HL-60 (cell line): ENCODE measurements at regions not wholly inside any gene's neighbourhood (a gene's known extent, or its start where the extent isn't known, plus 50 kb on each side); places are given as distances from the start of the nearest gene placed in this dataset.

Source experiments
- DNase-seq, 2 experiments: peaks; one replicate each; pipeline ENCODE4 v3.0.0-alpha.2; 2010 to 2020; ENCODE audit warnings: low read depth in 1 of 2, low spot score in 1 of 2
- H3K27ac ChIP-seq: fragments of 250-450 bp; sonication (Bioruptor Pico); replicated peaks from 2 replicates; pipeline ENCODE4 v1.5.1; 2020; ENCODE audit warnings: mild to moderate bottlenecking, moderate library complexity
- H3K27me3 ChIP-seq: fragments of 250-450 bp; sonication (Bioruptor Pico); 2 replicates; pipeline ENCODE4 v1.5.1; 2021; ENCODE audit warnings: mild to moderate bottlenecking, moderate library complexity; ENCODE audit not compliant: insufficient read depth, poor library complexity, severe bottlenecking
- H3K4me3 ChIP-seq: replicated peaks from 2 replicates; pipeline ENCODE4 v1.5.1; 2011; ENCODE audit warnings: mild to moderate bottlenecking, control low read depth, low read length; ENCODE audit not compliant: insufficient read depth
- CTCF ChIP-seq: IDR thresholded peaks from one replicate; pipeline ENCODE4 v1.5.1; 2011; ENCODE audit warnings: low read length, control low read depth, inconsistent platforms; ENCODE audit not compliant: insufficient read depth
- GABPA ChIP-seq: IDR thresholded peaks from 2 replicates; pipeline ENCODE4 v1.6.1; 2012; ENCODE audit warnings: low read depth
- POLR2AphosphoS5 ChIP-seq: IDR thresholded peaks from 2 replicates; pipeline ENCODE4 v1.6.1; 2012; ENCODE audit warnings: low read depth
- REST ChIP-seq: IDR thresholded peaks from 2 replicates; pipeline ENCODE4 v1.6.1; 2012; ENCODE audit warnings: low read depth; ENCODE audit not compliant: insufficient replicate concordance
- SPI1 ChIP-seq: IDR thresholded peaks from 2 replicates; pipeline ENCODE4 v1.6.1; 2012; ENCODE audit warnings: low read depth, mild to moderate bottlenecking, borderline replicate concordance

- no peak overlapping the region for H3K27ac ChIP-seq
- TF ChIP-seq REST (no peak), SPI1 (no peak), GABPA (no peak), POLR2AphosphoS5 (no peak), CTCF (no peak)
- DNase-seq: no peak
- H3K4me3 ChIP-seq: no peak overlapping the region
- H3K27me3 ChIP-seq: peaks cover 10% of the 10 kb centered on the region
Observed at GRCh38 chr18:78740876-78741275, 238.7 kb upstream of the SALL3 start.

GRCh38 chr18:78741381-78742217 is 238.0 kb upstream of the SALL3 start:
- H3K4me3 ChIP-seq: no peak overlapping the region
- peaks cover 10% of the 10 kb centered on the region for H3K27me3 ChIP-seq
- TF ChIP-seq CTCF: no peak
- no peak for TF ChIP-seq REST
- TF ChIP-seq POLR2AphosphoS5: no peak
- TF ChIP-seq GABPA: no peak
- TF ChIP-seq SPI1: no peak
- no peak overlapping the region for H3K27ac ChIP-seq
- no peak for DNase-seq

GRCh38 chr18:78742218-78742745 is 237.3 kb upstream of the SALL3 start:
- Histone ChIP-seq H3K4me3 (no peak overlapping the region), H3K27me3 (peaks cover 12% of the 10 kb centered on the region), H3K27ac (no peak overlapping the region)
- DNase-seq: no peak
- TF ChIP-seq POLR2AphosphoS5: no peak
- TF ChIP-seq SPI1: no peak
- no peak for TF ChIP-seq GABPA
- no peak for TF ChIP-seq CTCF
- no peak for TF ChIP-seq REST
